ENCODE measurements at regions not wholly inside any gene's neighbourhood (a gene's known extent, or its start where the extent isn't known, plus 50 kb on each side); places are given as distances from the start of the nearest gene placed in this dataset.
"Not testable (repeated sequence)": the region's sequence is repeated elsewhere in the genome, so short reads cannot be mapped to it uniquely, and the experiment has no call there.

DNA sequence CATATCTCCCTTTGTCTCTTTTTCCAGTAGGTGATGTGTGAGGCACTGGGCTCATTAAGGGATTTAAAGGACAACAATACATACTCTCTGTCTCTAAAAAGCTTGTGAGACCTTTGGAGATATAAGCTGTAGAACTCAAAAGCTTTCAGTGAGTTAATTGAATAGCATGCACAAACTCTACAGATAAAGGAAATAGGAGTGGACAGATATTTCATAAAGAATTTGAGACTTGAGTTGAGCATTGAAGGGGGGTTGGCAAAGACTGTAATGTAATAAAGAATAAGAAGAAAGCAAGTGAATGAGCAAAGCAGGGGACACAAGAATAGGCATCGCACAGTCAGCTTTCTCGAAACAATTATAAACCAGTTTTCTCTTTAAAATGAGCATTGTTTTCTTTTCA is 583.4 kb upstream of the DPPA4 start:
- no peak for DNase-seq

DNA sequence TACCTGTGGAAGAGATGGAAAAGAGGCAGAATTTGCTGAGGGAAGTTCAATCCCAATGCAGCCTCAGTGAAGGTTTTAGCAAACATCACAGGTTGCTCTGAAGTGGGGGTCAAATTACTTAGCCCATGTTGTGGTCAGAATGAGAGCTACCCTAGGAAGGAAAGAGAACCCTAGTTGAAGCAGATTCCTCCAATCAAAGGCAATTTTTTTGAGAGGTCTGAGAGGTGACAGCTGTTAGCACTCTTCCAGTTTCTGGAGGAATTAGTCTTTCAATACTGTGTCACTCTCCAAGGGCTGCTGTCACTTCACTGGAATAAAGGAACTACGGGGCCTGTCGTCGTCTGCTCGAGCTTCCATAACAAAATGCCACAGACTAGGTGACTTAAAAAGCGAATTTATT is 584.2 kb upstream of the DPPA4 start:
- DNase-seq: no peak

DNA sequence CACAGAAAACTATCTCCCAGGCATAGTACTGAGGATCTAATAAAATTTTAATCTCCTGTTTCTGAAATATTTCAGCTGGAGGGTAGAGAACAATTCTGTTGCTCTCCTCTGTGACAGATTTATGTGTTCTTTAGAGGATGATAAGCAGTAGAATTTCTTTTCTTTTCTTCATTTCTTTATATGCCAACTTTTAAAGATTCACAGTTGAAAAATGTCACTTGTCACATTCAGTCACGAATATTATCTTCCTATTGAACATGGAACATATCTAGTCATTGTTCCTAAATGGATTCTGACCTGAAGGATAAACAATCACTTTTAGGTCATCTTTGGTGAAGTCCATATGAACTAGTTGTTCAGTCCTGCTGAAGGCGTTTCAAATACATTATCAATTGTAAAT is 585.5 kb upstream of the DPPA4 start:
- DNase-seq: no peak

DNA sequence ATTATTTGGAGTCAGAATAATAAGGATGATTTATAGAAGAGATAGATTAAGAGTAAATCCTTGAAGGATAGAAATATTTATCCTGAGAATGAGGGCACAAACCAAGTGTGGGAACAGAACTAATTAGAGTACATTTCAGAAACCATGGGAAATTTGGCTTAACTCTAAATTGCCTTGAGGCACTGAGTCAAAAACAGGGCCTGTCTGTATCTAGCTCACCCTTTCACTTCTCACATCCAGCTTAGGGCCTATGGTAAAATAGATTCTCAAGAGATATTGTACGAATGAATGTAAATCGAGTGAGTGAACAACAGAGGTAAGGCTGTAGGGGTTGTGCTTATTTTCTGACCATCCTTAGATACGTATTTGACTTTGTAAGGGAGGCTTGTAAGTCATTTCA is 586.1 kb upstream of the DPPA4 start:
- no peak for DNase-seq

DNA sequence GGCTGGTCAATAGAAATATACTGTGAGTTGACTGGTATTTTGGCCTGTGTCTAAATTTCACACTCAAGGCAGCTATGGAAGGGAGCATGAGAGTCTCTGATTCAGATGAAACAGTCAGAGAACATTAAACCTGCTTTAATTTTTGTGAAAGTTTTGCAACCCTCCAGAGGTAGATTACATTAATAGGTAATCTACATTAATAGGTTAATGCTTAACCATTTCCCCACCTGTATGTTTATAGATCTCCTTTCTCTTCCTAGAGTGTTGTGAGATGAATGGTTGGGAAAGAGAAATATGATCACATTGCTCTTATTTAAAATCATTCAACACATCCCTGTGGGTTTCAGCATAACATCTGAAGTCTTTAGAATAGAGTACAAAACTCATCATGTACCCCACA is 586.9 kb upstream of the DPPA4 start:
- no peak for DNase-seq

DNA sequence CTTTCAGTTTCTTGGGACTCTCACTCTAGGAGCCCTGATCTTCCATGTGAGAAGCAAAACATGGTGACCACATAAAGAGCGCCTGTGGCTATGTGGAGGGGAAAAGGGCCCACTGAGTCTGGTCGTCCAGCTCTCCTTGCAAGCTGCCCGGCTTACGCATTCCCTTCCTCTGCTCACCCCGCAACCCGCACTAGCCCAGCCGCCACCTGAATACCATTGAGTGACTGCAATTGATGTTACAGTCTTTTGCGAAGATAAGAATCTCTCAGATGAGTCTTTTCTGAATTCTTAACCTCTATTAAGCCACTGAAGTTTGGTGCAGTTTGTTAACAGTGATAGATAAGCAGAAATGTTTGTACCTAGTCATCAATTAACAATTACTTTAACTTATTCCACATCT is 589.0 kb upstream of the DPPA4 start:
- no peak for DNase-seq

DNA sequence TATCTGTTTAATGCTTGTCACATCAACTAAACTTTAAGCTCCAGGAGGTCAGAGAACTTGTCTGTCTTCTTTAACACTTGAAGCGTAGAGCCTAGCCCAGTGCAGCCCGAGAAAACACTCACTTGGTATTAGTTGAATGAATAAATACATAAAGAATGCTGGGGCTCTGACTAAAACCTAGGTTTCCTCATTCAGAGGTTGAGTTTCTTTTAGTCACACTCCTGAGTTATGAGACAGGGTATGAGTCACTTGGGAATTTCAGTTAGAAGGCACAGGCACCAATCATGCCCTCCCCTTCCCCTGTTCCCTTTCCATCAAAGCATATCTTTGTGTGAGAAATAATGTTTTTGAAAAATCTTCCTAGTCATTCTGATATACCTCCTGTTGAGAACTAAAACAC is 589.8 kb upstream of the DPPA4 start:
- DNase-seq: no peak

DNA sequence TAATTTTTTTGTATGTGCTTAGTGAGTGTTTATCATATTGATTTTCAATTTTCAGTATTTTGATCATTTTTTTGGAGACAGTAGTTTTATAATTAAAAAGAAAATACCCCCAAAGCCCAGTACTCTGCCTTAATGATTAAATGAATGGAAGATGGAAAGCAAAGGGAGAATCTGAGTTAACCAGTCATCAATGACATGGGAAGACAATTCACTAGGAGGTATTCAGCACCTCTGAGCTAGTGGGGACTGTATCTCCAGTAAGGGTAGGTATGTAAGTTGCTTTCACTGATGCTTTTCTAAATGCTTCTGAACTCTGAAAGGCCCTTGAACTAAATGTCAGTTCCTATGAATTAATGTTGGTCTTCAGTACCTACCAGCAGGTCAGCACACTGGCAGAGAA is 590.4 kb upstream of the DPPA4 start:
- DNase-seq: no peak

DNA sequence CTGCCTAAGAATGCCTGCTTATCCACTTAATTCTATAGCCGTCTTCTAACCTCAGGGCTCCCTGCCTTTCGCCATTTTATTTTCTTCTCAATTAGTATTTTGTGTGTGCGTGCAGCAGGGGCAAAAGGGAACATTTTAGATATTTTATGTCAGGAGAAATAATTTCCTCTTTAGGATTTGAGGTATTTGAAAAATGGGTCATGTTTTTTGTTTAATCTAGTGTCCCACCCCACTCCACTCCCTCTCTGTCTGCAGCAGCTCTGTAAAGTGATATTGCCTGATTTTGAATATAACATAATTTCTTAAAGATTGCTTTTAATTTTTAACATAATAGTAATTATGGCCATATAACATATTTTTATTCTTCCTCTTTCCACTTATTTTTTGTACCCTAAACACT is 593.2 kb upstream of the DPPA4 start:
- no peak for DNase-seq

DNA sequence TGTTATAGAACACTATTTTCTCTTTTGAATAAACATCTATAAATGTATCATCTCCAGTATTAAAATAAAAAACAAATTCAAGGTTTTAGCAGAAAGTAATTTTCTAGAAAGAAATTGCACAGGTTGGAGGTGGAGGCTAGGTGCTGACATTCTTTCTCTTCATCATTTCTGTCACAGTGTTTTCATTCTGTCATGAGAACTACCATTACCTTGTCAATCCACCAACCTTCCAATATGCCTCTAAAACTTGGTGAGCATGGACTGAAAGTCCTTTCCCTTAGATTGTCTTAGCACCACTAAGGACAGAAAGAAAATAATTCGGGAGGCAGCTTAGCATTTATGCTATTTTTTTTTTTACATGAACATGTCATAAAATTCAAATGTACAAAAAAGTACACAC is 596.2 kb upstream of the DPPA4 start:
- no peak for DNase-seq

DNA sequence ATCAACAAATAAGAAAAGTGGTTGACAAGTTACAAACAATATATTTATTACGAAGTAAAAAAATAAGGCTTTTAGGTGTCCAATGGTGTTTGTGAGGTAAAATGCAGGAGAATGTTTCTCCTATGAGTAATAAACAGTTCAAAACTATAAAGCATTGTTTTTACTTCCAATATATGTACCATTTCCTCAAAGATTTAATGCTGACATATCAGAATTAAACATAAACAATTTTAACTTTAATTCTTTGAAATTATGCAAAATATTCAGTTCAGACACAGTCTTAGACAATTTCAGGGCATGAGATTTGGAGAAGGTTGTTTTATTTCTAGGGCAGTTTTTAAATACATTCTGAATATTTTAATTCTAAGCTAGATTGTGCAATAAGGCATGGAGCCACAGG is 602.5 kb upstream of the DPPA4 start:
- DNase-seq: no peak

DNA sequence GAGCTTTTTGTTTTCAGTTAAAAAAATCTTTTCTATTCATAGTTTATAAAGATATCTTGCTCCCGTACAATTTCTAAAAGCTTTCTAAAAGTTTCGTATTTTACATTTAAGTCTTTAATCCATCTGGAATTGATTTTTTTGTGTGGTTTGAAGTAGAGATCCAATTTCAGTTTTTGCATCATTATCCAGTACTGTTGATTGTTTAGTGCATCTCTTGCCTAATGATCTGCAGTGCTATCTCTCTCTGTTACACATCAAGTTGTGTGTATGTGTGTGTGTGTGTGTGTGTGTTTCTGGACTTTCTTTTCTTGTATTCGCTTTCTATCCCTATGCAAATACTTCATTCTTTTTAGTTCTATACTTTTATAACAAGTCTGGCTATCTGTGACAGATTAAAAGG is 605.8 kb upstream of the DPPA4 start:
- DNase-seq: no peak

DNA sequence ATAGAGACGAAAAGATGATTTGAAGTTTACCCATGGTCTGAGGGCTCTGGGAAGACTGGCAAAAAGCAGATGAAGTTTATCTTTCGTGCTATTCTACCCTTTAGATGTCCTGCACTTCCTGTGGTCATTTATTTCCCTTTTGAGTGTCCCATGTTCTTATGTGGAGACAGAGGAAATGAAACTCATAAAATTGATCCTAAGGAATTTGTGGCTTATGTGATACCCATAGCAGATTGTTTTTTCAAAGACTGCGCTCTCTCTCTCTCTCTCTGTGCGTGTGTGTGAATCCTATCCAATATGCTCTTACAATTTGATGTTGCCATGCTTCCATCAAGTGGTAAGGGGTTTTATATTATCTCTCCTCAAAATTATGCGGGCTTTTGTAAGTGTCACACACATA is 607.5 kb upstream of the DPPA4 start:
- DNase-seq: no peak

DNA sequence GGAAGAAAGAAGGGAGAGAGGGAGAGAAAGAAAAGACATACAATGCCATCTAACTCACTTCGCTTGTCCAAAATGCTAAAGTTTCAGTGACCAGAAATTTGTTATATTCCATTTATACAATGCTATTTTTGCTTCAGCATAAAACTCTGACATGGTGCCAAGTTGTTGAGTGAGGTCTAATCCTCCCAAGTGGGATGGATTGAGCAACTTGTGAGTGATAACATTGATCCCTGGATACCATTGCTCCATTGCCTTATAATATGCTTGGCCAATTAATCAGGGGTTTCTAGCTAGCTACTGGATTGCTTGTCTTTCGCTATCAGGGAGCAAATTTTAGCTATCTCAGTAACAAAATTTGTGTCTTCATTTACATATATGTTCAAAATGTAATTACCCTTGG is 615.6 kb upstream of the DPPA4 start:
- no peak for DNase-seq

DNA sequence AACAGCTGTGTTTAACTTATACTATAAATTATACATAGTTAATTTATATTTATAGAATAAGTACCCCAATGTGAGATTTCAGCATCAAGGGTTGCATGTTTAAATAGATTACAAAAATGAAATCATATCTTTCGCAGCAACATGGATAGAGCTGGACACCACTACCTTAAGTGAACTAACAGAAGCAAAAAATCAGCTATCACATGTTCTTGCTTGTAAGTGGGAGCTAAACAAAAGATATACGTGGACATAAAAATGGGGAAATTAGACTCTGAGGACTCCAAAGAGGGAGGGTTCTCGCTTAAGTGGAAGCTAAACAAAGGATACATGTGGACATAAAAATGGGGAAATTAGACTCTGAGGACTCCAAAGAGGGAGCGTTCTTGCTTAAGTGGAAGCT is 626.5 kb upstream of the DPPA4 start:
- no peak for DNase-seq

DNA sequence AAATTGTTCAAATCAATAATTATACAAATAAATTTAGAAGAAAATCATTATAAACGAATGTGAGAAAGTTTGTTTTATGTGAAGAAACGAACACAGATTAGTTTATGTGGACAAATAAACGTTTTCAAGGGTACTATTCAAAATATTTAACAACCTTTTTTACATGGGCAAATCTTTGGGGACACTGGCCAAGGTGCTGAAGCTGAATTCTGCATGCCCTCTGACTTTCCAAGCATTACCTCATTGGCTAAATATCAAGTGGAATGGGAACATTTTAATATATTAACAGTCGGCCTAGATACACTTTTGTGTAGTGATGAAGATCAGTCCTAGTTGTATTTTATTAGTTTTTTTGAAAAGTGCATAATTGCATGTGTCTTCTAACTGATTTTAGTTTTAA is 636.4 kb upstream of the DPPA4 start:
- no peak for DNase-seq

DNA sequence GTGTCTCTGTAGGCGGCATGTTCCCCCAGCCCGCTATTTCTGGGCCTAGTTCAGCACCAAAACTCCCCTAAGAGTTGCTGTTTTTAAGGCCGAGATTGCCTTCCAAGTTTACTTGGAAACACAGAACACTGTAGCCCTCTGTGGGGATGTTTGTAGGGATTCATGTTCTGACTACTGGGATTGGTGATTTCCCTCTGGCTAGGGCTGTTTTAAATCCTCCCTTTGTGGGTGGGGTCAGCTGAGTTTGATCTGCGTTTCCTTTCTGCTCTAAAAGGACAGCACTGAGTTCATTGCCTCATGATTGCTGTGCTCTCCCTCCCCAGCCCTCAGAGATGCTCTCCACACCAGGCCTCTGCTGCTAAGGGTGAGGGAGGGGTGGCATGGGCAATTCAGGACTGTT is 640.6 kb upstream of the DPPA4 start:
- DNase-seq: no peak

DNA sequence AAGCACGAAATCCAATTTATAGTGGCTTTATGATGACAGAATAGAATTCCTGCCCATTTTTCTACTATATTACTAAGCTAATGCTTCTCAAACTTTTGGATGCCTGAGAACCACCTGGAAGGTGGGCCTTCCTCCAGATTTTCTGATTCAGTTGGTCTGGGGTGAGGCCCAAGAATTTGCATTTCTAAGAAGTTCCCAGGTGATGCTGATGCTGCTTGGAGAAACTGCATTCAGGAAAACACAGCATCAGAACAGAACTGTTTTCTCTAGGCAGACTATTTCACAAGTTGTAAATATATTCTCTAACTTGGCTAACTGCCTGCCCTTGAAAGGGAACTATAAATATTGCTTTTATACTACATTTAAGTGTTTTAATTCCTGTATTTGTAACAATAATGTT is 644.9 kb upstream of the DPPA4 start:
- DNase-seq: no peak

DNA sequence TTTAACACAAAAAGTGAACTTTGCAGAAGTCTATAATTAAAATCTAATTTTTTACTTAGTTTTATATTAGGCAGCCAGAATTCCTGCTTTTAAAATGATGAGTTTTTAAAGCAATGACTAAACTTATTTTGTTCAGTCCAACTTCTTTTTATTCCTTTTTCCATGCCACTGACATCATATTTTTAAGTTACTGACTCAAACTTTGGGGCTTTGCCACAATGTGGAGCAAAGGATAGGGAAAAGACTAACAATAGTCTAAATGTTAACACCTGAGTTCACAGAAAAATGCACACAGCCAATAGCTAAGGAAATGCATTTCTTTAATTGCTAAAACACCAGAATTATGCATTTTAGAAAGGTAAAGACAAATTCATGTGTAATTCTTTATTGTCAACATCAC is 647.6 kb upstream of the DPPA4 start:
- no peak for DNase-seq

DNA sequence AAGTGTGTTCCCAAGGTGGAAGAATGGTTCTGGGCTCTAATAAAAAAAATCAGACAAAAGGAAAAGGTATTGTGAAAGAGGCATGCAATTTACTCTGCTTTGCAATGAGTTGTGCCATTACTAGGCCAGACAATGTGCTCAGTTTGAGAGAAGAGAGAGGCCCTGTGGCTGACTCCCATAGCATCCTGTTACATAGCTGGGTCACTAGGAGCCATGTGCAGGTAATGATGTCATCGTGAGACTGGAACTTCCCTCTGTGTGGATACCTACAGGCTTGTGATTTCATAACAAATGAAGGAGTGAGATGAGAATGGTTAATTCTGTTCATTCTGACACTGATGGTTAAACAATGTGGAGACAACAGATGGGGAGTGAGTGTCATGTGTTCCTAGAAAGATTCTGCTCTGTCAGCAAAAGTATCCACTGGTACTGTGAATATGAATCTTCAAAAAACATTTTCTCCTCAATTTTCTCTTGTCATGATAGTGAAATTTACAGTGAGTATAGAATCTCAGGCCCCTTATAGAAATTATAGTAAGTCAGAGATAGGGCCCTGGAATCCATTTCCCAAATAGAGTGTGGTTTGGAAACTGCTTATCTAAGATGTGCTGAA is 648.7 kb upstream of the DPPA4 start:
- DNase-seq: no peak

DNA sequence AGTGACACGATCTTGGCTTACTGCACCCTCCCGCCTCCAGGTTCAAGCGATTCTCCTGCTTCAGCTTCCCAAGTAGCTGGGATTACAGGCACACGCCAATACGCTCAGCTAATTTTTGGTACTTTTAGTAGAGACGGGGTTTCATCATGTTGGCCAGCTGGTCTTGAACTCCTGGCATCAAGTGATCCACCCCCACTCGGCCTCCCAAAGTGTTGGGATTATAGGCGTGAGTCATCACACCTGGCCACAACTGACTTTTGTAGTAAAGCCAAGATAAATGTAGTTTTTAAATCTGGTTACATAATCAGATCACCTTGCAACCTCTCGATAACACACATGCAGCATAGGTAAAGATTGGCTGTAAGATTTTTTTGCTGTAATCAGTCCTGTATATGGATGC is 657.5 kb upstream of the DPPA4 start:
- no peak for DNase-seq

DNA sequence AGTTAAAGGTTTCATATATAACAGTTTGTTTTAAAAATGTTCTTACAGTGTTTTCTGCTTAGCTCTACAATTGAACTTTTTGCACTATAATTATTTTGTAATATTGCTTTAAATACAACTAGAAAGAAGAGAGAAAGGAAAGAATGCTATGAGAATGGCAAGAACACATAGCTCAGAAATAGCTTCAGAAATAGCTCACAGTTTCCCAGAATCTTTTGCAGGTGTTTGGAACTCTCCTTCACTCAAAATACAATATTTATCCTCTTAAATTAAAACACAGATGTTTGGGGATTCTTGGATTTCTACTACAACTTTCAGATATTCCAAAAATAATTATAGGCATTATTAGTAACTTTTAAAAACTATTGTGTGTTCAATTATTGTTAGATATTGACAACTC is 658.0 kb upstream of the DPPA4 start:
- DNase-seq: no peak

DNA sequence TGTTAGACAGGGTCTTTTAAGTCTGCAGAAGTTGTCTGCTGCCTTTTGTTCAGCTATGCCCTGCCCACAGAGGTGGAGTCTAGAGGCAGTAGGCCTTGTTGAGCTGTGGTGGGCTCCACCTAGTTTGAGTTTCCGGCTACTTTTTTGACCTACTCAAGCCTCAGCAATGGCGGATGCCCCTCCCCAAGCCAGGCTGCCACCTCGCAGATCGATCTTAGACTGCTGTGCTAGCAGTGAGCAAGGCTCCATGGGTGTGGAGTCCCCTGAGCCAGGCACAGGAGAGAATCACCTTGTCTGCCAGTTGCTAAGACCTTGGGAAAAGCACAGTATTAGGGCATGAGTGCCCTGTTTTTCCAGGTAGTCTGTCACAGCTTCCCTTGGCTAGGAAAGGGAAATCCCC is 664.6 kb upstream of the DPPA4 start:
- not testable (repeated sequence) for DNase-seq

DNA sequence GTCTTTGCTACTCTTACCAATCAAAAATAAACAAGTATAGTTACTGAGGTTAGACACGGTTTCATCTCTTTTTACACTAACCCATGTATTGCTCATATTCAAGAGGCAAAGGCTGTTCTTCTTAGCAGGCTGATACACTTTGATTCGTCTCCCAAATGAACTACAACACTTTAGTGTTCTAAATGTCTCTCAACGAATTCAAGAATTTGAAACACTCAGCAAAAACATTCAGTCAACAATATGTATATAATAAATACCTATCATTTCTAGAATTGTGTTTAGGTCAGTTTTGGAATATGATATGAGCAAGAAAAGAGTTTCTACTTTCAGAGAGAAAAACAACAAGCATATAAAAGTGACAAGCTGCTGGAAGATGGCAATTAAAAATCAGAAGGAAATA is 669.6 kb upstream of the DPPA4 start:
- no peak for DNase-seq

DNA sequence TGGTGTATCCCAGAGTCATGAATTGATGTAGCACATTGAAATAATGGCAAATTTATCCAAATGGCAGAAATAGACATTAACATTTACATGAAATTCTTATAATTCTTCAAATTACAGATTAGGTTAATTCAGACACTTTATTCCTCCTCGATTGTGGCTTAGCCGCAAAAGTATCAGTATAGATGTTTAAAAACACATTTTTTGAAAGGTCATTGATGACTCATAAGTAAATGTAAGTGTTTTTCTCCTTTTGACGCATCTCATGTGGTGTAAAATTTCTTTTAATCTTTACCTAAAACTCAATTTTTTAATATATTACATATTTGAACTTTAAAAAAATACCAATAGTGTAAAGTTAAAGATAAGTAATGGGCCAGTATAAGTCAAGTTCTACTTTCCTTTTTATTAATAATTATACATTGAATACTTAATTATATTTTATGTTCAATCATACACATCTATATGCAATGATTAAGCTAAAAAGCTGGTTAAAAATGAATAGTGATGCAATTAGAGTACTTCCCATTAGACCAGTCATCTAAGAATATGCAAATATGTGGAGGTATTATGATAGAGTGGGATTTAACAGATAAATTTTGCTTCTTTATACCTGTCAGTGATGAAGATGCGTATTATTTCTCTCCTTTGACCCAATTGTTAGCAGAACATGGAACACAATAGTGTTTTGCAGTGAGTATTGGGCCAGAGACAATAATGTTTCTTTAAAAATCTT is 678.1 kb upstream of the DPPA4 start:
- DNase-seq: no peak
